Activated CD8-positive, alpha-beta T cell treated with anti-CD3 and anti-CD28 coated beads for 36 hours (primary cell): ENCODE measurements at regions not wholly inside any gene's neighbourhood (a gene's known extent, or its start where the extent isn't known, plus 50 kb on each side); places are given as distances from the start of the nearest gene placed in this dataset.

Experiments
- ATAC-seq: fragments of 200-7000 bp; cut with Tn5 transposase; one replicate; pipeline ENCODE4 v1.10.0; 2021; ENCODE audit warnings: mild to moderate bottlenecking, moderate library complexity
- CTCF ChIA-PET: fragments of 350-600 bp; sonication (Branson Sonifier 250); formaldehyde crosslinking; loops from one replicate; lab custom pipeline; 2021; ENCODE audit warnings: antibody characterized with exemption; lab: Charles Lee
- POLR2A ChIA-PET: fragments of 350-600 bp; sonication (Branson Sonifier 250); formaldehyde crosslinking; loops from one replicate; lab custom pipeline; 2021; ENCODE audit warnings: antibody characterized with exemption; lab: Charles Lee
- DNase-seq: peaks from one replicate; pipeline ENCODE4 v3.0.0-alpha.2; 2020
- H3K27ac Mint-ChIP-seq: one replicate; pipeline ENCODE4 v1.8.0; 2021; ENCODE audit warnings: mild to moderate bottlenecking, mixed read lengths
- H3K27me3 Mint-ChIP-seq: one replicate; pipeline ENCODE4 v1.8.0; 2021; ENCODE audit warnings: mixed read lengths
- H3K36me3 Mint-ChIP-seq: one replicate; pipeline ENCODE4 v1.8.0; 2021; ENCODE audit warnings: low read depth, mixed read lengths
- H3K4me1 Mint-ChIP-seq: one replicate; pipeline ENCODE4 v1.8.0; 2021; ENCODE audit warnings: low read depth, mixed read lengths
- H3K4me3 Mint-ChIP-seq: one replicate; pipeline ENCODE4 v1.8.0; 2021; ENCODE audit warnings: mild to moderate bottlenecking, moderate library complexity, mixed read lengths
- H3K9me3 Mint-ChIP-seq: one replicate; pipeline ENCODE4 v1.8.0; 2021; ENCODE audit warnings: mixed read lengths
- intact Hi-C: fragments of 100-400 bp; cut with micrococcal nuclease; formaldehyde crosslinking; loops from one replicate; pipeline ENCODE4 v1.10.0; 2022
- TF ChIP-seq, protein P1 (sequence below): fragments of 200-600 bp; IDR thresholded peaks from one replicate; pipeline ENCODE4 v1.8.0; 2022; ENCODE audit warnings: antibody characterized with exemption, mild to moderate bottlenecking

DNA sequence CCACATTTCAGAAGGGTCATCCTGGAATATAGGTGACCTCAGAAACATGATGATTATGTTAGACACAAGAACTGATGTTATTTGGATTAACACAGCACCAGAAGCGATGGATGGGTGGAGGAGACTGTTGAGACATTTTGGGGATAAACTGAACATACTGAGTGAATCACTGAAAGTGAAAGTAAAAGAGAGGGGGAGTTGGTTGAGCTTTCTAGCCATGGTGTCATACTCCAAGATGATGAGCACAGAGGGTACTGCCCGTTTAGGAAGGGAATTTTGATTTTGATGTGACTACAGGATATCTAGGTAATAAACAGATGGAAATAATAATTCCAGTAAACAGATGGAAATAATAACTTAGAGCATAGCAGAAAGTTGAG lies 248.0 kb upstream of the NPY start:
- CTCF ChIA-PET, result no interaction called here
- no peaks in the 10 kb centered on the region for H3K36me3 Mint-ChIP-seq
- no peaks in the 10 kb centered on the region for H3K9me3 Mint-ChIP-seq
- H3K4me1 Mint-ChIP-seq, result peaks cover 7% of the 10 kb centered on the region
- intact Hi-C loops, result no loop called here
- TF ChIP-seq, protein P1, sequence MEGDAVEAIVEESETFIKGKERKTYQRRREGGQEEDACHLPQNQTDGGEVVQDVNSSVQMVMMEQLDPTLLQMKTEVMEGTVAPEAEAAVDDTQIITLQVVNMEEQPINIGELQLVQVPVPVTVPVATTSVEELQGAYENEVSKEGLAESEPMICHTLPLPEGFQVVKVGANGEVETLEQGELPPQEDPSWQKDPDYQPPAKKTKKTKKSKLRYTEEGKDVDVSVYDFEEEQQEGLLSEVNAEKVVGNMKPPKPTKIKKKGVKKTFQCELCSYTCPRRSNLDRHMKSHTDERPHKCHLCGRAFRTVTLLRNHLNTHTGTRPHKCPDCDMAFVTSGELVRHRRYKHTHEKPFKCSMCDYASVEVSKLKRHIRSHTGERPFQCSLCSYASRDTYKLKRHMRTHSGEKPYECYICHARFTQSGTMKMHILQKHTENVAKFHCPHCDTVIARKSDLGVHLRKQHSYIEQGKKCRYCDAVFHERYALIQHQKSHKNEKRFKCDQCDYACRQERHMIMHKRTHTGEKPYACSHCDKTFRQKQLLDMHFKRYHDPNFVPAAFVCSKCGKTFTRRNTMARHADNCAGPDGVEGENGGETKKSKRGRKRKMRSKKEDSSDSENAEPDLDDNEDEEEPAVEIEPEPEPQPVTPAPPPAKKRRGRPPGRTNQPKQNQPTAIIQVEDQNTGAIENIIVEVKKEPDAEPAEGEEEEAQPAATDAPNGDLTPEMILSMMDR, result no peak
- ATAC-seq (no peak), DNase-seq (no peak)
- H3K27ac Mint-ChIP-seq, result no peak overlapping the region
- peaks cover 3% of the 10 kb centered on the region for H3K27me3 Mint-ChIP-seq
- H3K4me3 Mint-ChIP-seq, result no peak overlapping the region
- POLR2A ChIA-PET, result no interaction called here

DNA sequence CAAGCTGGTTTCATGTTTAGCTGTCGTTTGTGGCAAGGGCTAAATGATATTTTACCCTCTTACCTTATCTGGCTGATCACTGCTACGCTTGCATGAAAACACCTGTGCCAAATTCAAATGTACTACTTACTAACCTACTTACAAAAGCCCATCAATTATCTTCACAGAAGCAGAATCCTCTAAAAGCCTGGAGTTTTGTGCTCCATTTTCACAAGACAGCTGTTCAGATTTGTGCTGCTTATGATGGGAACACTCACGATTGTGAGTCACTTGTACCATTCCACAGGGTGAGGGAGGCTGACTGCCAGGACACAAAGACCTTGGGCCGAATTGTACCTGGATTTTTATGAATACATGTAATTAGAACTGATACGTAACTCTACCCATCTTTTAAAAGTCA lies 245.0 kb upstream of the NPY start:
- H3K36me3 Mint-ChIP-seq, result no peaks in the 10 kb centered on the region
- no peaks in the 10 kb centered on the region for H3K9me3 Mint-ChIP-seq
- POLR2A ChIA-PET, result no interaction called here
- TF ChIP-seq, protein P1, result no peak
- no peak overlapping the region for H3K4me3 Mint-ChIP-seq
- CTCF ChIA-PET, result no interaction called here
- intact Hi-C loops, result no loop called here
- ATAC-seq (no peak), DNase-seq (no peak)
- peaks cover 3% of the 10 kb centered on the region for H3K27me3 Mint-ChIP-seq
- no peak overlapping the region for H3K27ac Mint-ChIP-seq
- peaks cover 7% of the 10 kb centered on the region for H3K4me1 Mint-ChIP-seq

DNA sequence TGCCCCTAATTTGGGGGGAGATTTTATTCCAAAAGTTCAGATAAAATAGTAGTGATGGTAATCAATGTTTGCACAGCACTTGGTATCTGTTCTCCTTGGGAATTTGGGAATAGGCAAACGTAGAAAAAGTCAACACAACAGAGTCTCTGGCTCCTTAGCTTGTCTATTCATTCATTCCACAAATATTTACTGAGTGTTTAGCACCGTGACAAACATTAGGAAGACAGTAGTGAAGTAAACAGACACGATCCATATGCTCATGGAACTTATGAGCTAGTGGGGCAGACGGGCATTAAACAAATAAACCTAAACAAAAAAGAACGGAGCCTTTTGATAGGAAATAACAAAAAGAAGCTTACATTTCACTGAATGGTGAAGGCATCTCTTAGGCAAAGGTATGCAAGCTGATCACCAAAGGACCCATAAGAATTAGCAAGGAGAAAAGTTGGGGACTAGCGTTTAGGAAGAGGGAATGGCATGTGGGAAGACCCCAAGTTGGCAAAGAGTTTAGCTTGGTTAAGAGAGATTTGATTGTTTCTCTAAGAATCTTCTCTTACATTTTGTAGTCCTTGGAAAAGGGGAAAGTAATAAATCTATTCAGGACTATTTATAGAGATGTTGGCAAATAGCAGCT lies 243.9 kb upstream of the NPY start:
- H3K27me3 Mint-ChIP-seq, result peaks cover 3% of the 10 kb centered on the region
- ATAC-seq (no peak), DNase-seq (no peak)
- H3K36me3 Mint-ChIP-seq, result no peaks in the 10 kb centered on the region
- POLR2A ChIA-PET, result no interaction called here
- H3K4me3 Mint-ChIP-seq, result no peak overlapping the region
- H3K9me3 Mint-ChIP-seq, result no peaks in the 10 kb centered on the region
- peaks cover 7% of the 10 kb centered on the region for H3K4me1 Mint-ChIP-seq
- TF ChIP-seq, protein P1, result no peak
- CTCF ChIA-PET, result no interaction called here
- intact Hi-C loops, result no loop called here
- H3K27ac Mint-ChIP-seq, result no peak overlapping the region

DNA sequence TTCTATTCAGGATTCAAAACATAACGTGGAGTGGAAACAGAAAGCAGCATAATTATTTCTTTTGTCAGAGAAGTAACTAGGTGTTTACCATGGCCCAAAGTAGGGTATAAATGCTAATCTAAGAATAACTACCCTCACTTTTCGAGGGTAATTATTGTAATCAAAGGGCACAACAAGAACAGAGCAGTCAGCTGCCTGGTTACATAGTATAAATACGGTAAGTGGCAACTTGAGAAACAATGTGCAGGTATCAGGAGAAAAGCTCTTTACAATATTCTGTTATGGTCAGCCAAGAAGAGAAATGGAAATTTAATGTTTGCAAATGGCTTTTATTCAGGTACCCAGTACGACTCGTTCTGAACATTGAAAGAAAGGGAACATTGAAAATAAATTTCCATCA lies 242.0 kb upstream of the NPY start:
- H3K27me3 Mint-ChIP-seq, result no peaks in the 10 kb centered on the region
- intact Hi-C loops, result no loop called here
- no peak overlapping the region for H3K27ac Mint-ChIP-seq
- ChIA-PET CTCF (no interaction called here), POLR2A (no interaction called here)
- H3K4me1 Mint-ChIP-seq, result no peaks in the 10 kb centered on the region
- no peaks in the 10 kb centered on the region for H3K36me3 Mint-ChIP-seq
- H3K9me3 Mint-ChIP-seq, result no peaks in the 10 kb centered on the region
- TF ChIP-seq, protein P1, result no peak
- ATAC-seq (no peak), DNase-seq (no peak)
- H3K4me3 Mint-ChIP-seq, result no peak overlapping the region

DNA sequence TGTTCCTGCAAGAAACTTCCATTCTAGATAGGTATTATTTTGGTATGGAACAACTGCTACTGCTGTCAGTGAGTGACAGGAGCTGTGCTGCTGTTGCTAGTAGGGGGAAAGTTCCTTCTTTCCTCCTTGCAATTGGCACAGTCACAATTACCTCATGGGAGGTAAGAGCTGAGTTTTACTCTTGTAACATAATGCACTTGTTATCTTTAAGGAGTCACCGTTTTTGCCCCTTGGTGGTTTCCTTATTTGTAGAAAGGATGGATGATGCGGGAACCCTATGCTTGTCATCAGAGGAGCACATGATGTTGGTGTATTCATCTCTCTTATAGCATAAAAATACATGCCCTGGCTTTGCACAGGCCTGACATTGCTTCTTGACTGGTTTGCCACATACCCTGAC lies 234.7 kb upstream of the NPY start:
- DNase-seq (no peak), ATAC-seq (no peak)
- no peaks in the 10 kb centered on the region for H3K36me3 Mint-ChIP-seq
- TF ChIP-seq, protein P1, result no peak
- H3K27ac Mint-ChIP-seq, result no peak overlapping the region
- intact Hi-C loops, result no loop called here
- ChIA-PET POLR2A (no interaction called here), CTCF (no interaction called here)
- peaks cover 2% of the 10 kb centered on the region for H3K9me3 Mint-ChIP-seq
- peaks cover 9% of the 10 kb centered on the region for H3K27me3 Mint-ChIP-seq
- no peaks in the 10 kb centered on the region for H3K4me1 Mint-ChIP-seq
- H3K4me3 Mint-ChIP-seq, result no peak overlapping the region
